K562 (cell line): ENCODE measurements at regions not wholly inside any gene's neighbourhood (a gene's known extent, or its start where the extent isn't known, plus 50 kb on each side); places are given as distances from the start of the nearest gene placed in this dataset.

Experiments used
- ATAC-seq: fragments of 200-7000 bp; cut with Tn5 transposase; 3 replicates; pipeline ENCODE4 v1.9.1; 2020; ENCODE audit warnings: moderate library complexity
- BruUV-seq: library from RNA; stranded (reverse); fragments of 400-500 nt; replicated peaks from 2 replicates; lab custom pipeline; 2021; lab: Mats Ljungman, UMichigan
- CTCF ChIA-PET: fragments of 300-600 bp; formaldehyde crosslinking; extraction: SDS; loops from one replicate; lab custom pipeline; 2021; ENCODE audit warnings: low intra/inter-chr PET ratio; lab: Yijun Ruan, JAX
- POLR2A ChIA-PET: fragments of 300-600, 350-650 bp; sonication (Branson Sonifier 250); formaldehyde crosslinking; extraction: SDS; loops from one replicate; lab custom pipeline; 2021; ENCODE audit warnings: antibody characterized with exemption, inconsistent platforms; lab: Yijun Ruan, JAX
- DNase-seq, 4 experiments: peaks; one replicate each; pipeline versions ENCODE4 v3.0.0 to v3.0.0-alpha.2; 2011 to 2018; ENCODE audit warnings: low spot score in 3 of 4, mixed read lengths in 3 of 4; ENCODE audit errors: extremely low read depth in 1 of 4
- FAIRE-seq: peaks from 2 replicates; lab custom pipeline; 2011; peaks lifted over from hg19 to GRCh38; lab: Jason Lieb, UNC
- H2AFZ ChIP-seq: 2 replicates; pipeline ENCODE4 v1.6.0; 2011; ENCODE audit warnings: low read depth, low read length, control low read depth, inconsistent platforms
- H3K27ac ChIP-seq: fragments of 200-600 bp; 3 replicates; pipeline ENCODE4 v1.8.0; 2011; ENCODE audit warnings: low read depth, mild to moderate bottlenecking, control low read depth, inconsistent platforms, low read length, moderate library complexity, mixed read lengths; ENCODE audit errors: extremely low read depth
- H3K27me3 ChIP-seq, 2 experiments: fragments of 300-600 bp in 1 of 2; 2 replicates in 1 of 2; 3 replicates in 1 of 2; pipeline versions ENCODE4 v1.6.0 to v1.8.0; 2011; ENCODE audit warnings: inconsistent platforms in 2 of 2, low read length in 2 of 2, mild to moderate bottlenecking in 1 of 2, mixed read lengths in 1 of 2, moderate library complexity in 1 of 2; ENCODE audit not compliant: control insufficient read depth in 2 of 2, insufficient read depth in 2 of 2
- H3K36me3 ChIP-seq: fragments of 300-600 bp; 3 replicates; pipeline ENCODE4 v1.8.0; 2011; ENCODE audit warnings: mild to moderate bottlenecking, low read length, inconsistent platforms; ENCODE audit not compliant: control insufficient read depth, insufficient read depth
- H3K4me1 ChIP-seq, 2 experiments: fragments of 200-600 bp in 1 of 2; replicated peaks in 1 of 2; 2 replicates in 1 of 2; 3 replicates in 1 of 2; pipeline versions ENCODE4 v1.5.1 to v1.8.0; 2011; ENCODE audit warnings: inconsistent platforms in 2 of 2, low read length in 2 of 2, mild to moderate bottlenecking in 1 of 2, mixed read lengths in 1 of 2, moderate library complexity in 1 of 2; ENCODE audit not compliant: control insufficient read depth in 2 of 2, insufficient read depth in 2 of 2
- H3K4me2 ChIP-seq: 2 replicates; pipeline ENCODE4 v1.6.1; 2011; ENCODE audit warnings: low read length, control low read depth, inconsistent platforms, mixed read lengths; ENCODE audit not compliant: insufficient read depth
- H3K4me3 ChIP-seq: fragments of 200-600 bp; sonication (generic), shearing (Covaris generic); 2 replicates; pipeline ENCODE4 v1.5.1; 2016; ENCODE audit warnings: control low read depth, inconsistent platforms
- H3K79me2 ChIP-seq: fragments of 200-600 bp; 3 replicates; pipeline ENCODE4 v1.8.0; 2011; ENCODE audit warnings: low read length, inconsistent platforms; ENCODE audit not compliant: control insufficient read depth, insufficient read depth
- H3K9ac ChIP-seq, 2 experiments: 2 replicates each; pipeline versions ENCODE4 v1.6.0 to v1.6.1; 2011; ENCODE audit warnings: low read depth in 2 of 2, low read length in 2 of 2, control low read depth in 1 of 2, inconsistent platforms in 1 of 2, mild to moderate bottlenecking in 1 of 2, mixed read lengths in 1 of 2; ENCODE audit not compliant: insufficient read depth in 1 of 2
- H3K9me1 ChIP-seq: one replicate; pipeline ENCODE4 v1.6.0; 2011; ENCODE audit warnings: inconsistent platforms, mild to moderate bottlenecking, low read length, moderate library complexity; ENCODE audit not compliant: control insufficient read depth, insufficient read depth
- H3K9me3 ChIP-seq: replicated peaks from 2 replicates; pipeline ENCODE4 v1.5.1; 2011; ENCODE audit warnings: low read depth, low read length, inconsistent platforms; ENCODE audit not compliant: control insufficient read depth, insufficient read depth
- H4K20me1 ChIP-seq: replicated peaks from 2 replicates; pipeline ENCODE4 v1.6.1; 2011; ENCODE audit warnings: low read length, inconsistent platforms, mixed read lengths; ENCODE audit not compliant: control insufficient read depth, insufficient read depth
- CC2D1A ChIP-seq: fragments of 450-650 bp; IDR thresholded peaks from 2 replicates; pipeline ENCODE4 v1.6.1; 2017; ENCODE audit warnings: mild to moderate bottlenecking
- CHD1 ChIP-seq: fragments of 200-600 bp; sonication (generic); IDR thresholded peaks from one replicate; pipeline ENCODE4 v1.6.1; 2012; ENCODE audit warnings: mild to moderate bottlenecking, moderate library complexity, low read length, inconsistent platforms
- CREB3L1 ChIP-seq: fragments of 450-650 bp; IDR thresholded peaks from 2 replicates; pipeline ENCODE4 v1.6.1; 2014; ENCODE audit warnings: low read depth, mild to moderate bottlenecking, moderate library complexity, borderline replicate concordance
- DPF2 ChIP-seq: fragments of 450-650 bp; IDR thresholded peaks from 2 replicates; pipeline ENCODE4 v1.6.1; 2016
- LARP7 ChIP-seq: fragments of 450-650 bp; IDR thresholded peaks from 2 replicates; pipeline ENCODE4 v1.6.1; 2016
- MTF1 ChIP-seq: fragments of 250-450 bp; sonication (Bioruptor Pico); IDR thresholded peaks from 2 replicates; pipeline ENCODE4 v1.9.0; 2021; ENCODE audit warnings: moderate library complexity, mild to moderate bottlenecking, inconsistent platforms, borderline replicate concordance
- NUFIP1 ChIP-seq: fragments of 450-650 bp; IDR thresholded peaks from 2 replicates; pipeline ENCODE4 v1.6.1; 2018; ENCODE audit not compliant: partially characterized antibody
- PCBP2 ChIP-seq: fragments of 200-400 bp; formaldehyde crosslinking; IDR thresholded peaks from 2 replicates; pipeline ENCODE4 v1.6.1; 2018; ENCODE audit warnings: low read length, low read depth, mild to moderate bottlenecking, moderate library complexity; ENCODE audit not compliant: poor library complexity, severe bottlenecking
- RCOR1 ChIP-seq, 2 experiments: IDR thresholded peaks; 2 replicates each; pipeline ENCODE4 v1.6.1; 2012; ENCODE audit warnings: low read depth in 2 of 2, low read length in 2 of 2, borderline replicate concordance in 1 of 2, improper control_type of control experiment in 1 of 2
- SMARCC2 ChIP-seq: fragments of 450-650 bp; IDR thresholded peaks from 2 replicates; pipeline ENCODE4 v1.6.1; 2017; ENCODE audit warnings: antibody characterized with exemption, moderate library complexity, mild to moderate bottlenecking, low read depth
- ZFPM2 ChIP-seq: fragments of 250-450 bp; sonication (Bioruptor Pico); IDR thresholded peaks from 2 replicates; pipeline ENCODE4 v1.5.1; 2022; ENCODE audit warnings: mild to moderate bottlenecking
- ZNF134 ChIP-seq: fragments of 250-450 bp; sonication (Bioruptor Pico); conservative IDR thresholded peaks from 2 replicates; pipeline ENCODE4 v1.4.0; 2020
- ZNF165 ChIP-seq: fragments of 250-450 bp; sonication (Bioruptor Pico); IDR thresholded peaks from 2 replicates; pipeline ENCODE4 v1.4.0; 2020; ENCODE audit warnings: borderline replicate concordance
- ZNF444 ChIP-seq: fragments of 250-450 bp; sonication (Bioruptor Pico); IDR thresholded peaks from 2 replicates; pipeline ENCODE4 v1.4.0; 2020; ENCODE audit warnings: mild to moderate bottlenecking, moderate library complexity
- WGBS: fragments of 100-300 bp; shearing (Covaris generic); methylation state at CpG from one replicate; pipeline ENCODE4 v1.1.6; 2016; ENCODE audit warnings: low coverage, mixed read lengths; ENCODE audit not compliant: insufficient coverage; ENCODE audit errors: missing lambda C conversion rate; 5-methylcytosine and 5-hydroxymethylcytosine counted together
- in situ Hi-C: fragments of 300-500 bp; cut with MboI; formaldehyde crosslinking; loops from 4 replicates; pipeline ENCODE4 v1.15.0; 2018; ENCODE audit warnings: inconsistent platforms, mixed read lengths
- intact Hi-C: fragments of 100-400 bp; cut with micrococcal nuclease; formaldehyde crosslinking; loops from 2 replicates; pipeline ENCODE4 v1.14.2; 2022
- TF ChIP-seq, protein P1 (sequence below): fragments of 450-650 bp; IDR thresholded peaks from 2 replicates; pipeline ENCODE4 v1.6.1; 2017; ENCODE audit warnings: antibody characterized with exemption

GRCh38 chr11:25435197-25435596, 896.7 kb upstream of the ANO3 start:
- WGBS, result 0% methylated on average over 1 of the region's 1 CpG
- Histone ChIP-seq H3K27me3 (no peaks in the 10 kb centered on the region), H3K9me1 (no peaks in the 10 kb centered on the region), H3K79me2 (no peaks in the 10 kb centered on the region), H2AFZ (no peak overlapping the region), H4K20me1 (no peaks in the 10 kb centered on the region), H3K9me3 (no peaks in the 10 kb centered on the region), H3K27ac (no peak overlapping the region), H3K4me1 (no peaks in the 10 kb centered on the region), H3K9ac (no peak overlapping the region), H3K4me2 (no peak overlapping the region), H3K4me3 (no peak overlapping the region), H3K36me3 (no peaks in the 10 kb centered on the region)
- in situ Hi-C loops (no loop called here), intact Hi-C loops (no loop called here)
- ChIA-PET CTCF (no interaction called here), POLR2A (no interaction called here)
- BruUV-seq, result no TSS peak
- FAIRE-seq (no peak), ATAC-seq (no peak), DNase-seq (no peak)
- TF ChIP-seq CC2D1A (no peak), CHD1 (no peak), DPF2 (no peak), ZFPM2 (no peak), ZNF165 (CRISPR knock-in tag) (no peak), ZNF134 (CRISPR knock-in tag) (no peak), ZNF444 (CRISPR knock-in tag) (no peak), RCOR1 (IDR thresholded peaks at IDR 0.05; ENCODE audit: borderline replicate concordance in 1 of 2, low read depth in 2 of 2, low read length in 2 of 2) (no peak), CREB3L1 (no peak), NUFIP1 (no peak), SMARCC2 (no peak), PCBP2 (no peak), LARP7 (no peak), MTF1 (CRISPR knock-in tag) (no peak)
- TF ChIP-seq, protein P1, sequence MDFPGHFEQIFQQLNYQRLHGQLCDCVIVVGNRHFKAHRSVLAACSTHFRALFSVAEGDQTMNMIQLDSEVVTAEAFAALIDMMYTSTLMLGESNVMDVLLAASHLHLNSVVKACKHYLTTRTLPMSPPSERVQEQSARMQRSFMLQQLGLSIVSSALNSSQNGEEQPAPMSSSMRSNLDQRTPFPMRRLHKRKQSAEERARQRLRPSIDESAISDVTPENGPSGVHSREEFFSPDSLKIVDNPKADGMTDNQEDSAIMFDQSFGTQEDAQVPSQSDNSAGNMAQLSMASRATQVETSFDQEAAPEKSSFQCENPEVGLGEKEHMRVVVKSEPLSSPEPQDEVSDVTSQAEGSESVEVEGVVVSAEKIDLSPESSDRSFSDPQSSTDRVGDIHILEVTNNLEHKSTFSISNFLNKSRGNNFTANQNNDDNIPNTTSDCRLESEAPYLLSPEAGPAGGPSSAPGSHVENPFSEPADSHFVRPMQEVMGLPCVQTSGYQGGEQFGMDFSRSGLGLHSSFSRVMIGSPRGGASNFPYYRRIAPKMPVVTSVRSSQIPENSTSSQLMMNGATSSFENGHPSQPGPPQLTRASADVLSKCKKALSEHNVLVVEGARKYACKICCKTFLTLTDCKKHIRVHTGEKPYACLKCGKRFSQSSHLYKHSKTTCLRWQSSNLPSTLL, result no peak
